SK-N-SH treated with all-trans-retinoic acid at 6 μM for 48 hours (cell line): ENCODE measurements at regions not wholly inside any gene's neighbourhood (a gene's known extent, or its start where the extent isn't known, plus 50 kb on each side); places are given as distances from the start of the nearest gene placed in this dataset.

Source experiments
- ATAC-seq: fragments of 200-7000 bp; cut with Tn5 transposase; 3 replicates; pipeline ENCODE4 v1.9.1; 2020; ENCODE audit warnings: mild to moderate bottlenecking, moderate library complexity
- ARNTL ChIP-seq: fragments of 450-650 bp; formaldehyde crosslinking; IDR thresholded peaks from 2 replicates; pipeline ENCODE4 v1.5.0; 2020; ENCODE audit warnings: low read depth, mild to moderate bottlenecking, moderate library complexity, borderline replicate concordance
- BACH2 ChIP-seq: fragments of 250-450 bp; sonication (Bioruptor Pico); IDR thresholded peaks from 2 replicates; pipeline ENCODE4 v1.9.0; 2021; ENCODE audit warnings: mild to moderate bottlenecking, borderline replicate concordance
- CSDC2 ChIP-seq: fragments of 250-450 bp; sonication (Bioruptor Pico); IDR thresholded peaks from 2 replicates; pipeline ENCODE4 v1.5.0; 2020; ENCODE audit warnings: mild to moderate bottlenecking, moderate library complexity
- ESRRG ChIP-seq: fragments of 250-450 bp; sonication (Bioruptor Pico); IDR thresholded peaks from 2 replicates; pipeline ENCODE4 v1.6.1; 2021; ENCODE audit warnings: mild to moderate bottlenecking
- TCF4 ChIP-seq: fragments of 250-450 bp; sonication (Bioruptor Pico); IDR thresholded peaks from 2 replicates; pipeline ENCODE4 v1.8.0; 2021; ENCODE audit warnings: mild to moderate bottlenecking, moderate library complexity, borderline replicate concordance
- ZC3H10 ChIP-seq: fragments of 250-450 bp; sonication (Bioruptor Pico); IDR thresholded peaks from 2 replicates; pipeline ENCODE4 v1.5.1; 2021; ENCODE audit warnings: mild to moderate bottlenecking, moderate library complexity
- ZFP30 ChIP-seq: fragments of 450-650 bp; formaldehyde crosslinking; IDR thresholded peaks from 2 replicates; pipeline ENCODE4 v1.5.0; 2022; ENCODE audit warnings: mild to moderate bottlenecking, moderate library complexity
- ZNF565 ChIP-seq: fragments of 450-650 bp; formaldehyde crosslinking; conservative IDR thresholded peaks from 2 replicates; pipeline ENCODE4 v1.5.0; 2020; ENCODE audit warnings: low read depth, mild to moderate bottlenecking, moderate library complexity
- ZNF70 ChIP-seq: fragments of 450-650 bp; formaldehyde crosslinking; IDR thresholded peaks from 2 replicates; pipeline ENCODE4 v1.5.0; 2020; ENCODE audit warnings: mild to moderate bottlenecking, moderate library complexity
- ZNF8 ChIP-seq: fragments of 450-650 bp; formaldehyde crosslinking; IDR thresholded peaks from 2 replicates; pipeline ENCODE4 v1.5.0; 2020; ENCODE audit warnings: mild to moderate bottlenecking, moderate library complexity
- TF ChIP-seq, protein P1 (sequence below): fragments of 250-450 bp; sonication (Bioruptor Pico); IDR thresholded peaks from 2 replicates; pipeline ENCODE4 v1.8.0; 2021; ENCODE audit warnings: low read depth, mild to moderate bottlenecking, moderate library complexity, borderline replicate concordance
- TF ChIP-seq, protein P2 (sequence below): fragments of 250-450 bp; sonication (Bioruptor Pico); IDR thresholded peaks from 2 replicates; pipeline ENCODE4 v1.5.1; 2021; ENCODE audit warnings: mild to moderate bottlenecking, moderate library complexity
- TF ChIP-seq, protein P3 (sequence below): fragments of 250-450 bp; sonication (Bioruptor Pico); IDR thresholded peaks from 2 replicates; pipeline ENCODE4 v1.5.1; 2020; ENCODE audit warnings: low read depth, mild to moderate bottlenecking, moderate library complexity
- TF ChIP-seq, protein P4 (sequence below): fragments of 250-450 bp; sonication (Bioruptor Pico); IDR thresholded peaks from 2 replicates; pipeline ENCODE4 v1.8.0; 2020; ENCODE audit warnings: mild to moderate bottlenecking, moderate library complexity, borderline replicate concordance
- TF ChIP-seq, protein P5 (sequence below): fragments of 250-450 bp; sonication (Bioruptor Pico); IDR thresholded peaks from 2 replicates; pipeline ENCODE4 v1.5.0; 2020; ENCODE audit warnings: mild to moderate bottlenecking, moderate library complexity

DNA sequence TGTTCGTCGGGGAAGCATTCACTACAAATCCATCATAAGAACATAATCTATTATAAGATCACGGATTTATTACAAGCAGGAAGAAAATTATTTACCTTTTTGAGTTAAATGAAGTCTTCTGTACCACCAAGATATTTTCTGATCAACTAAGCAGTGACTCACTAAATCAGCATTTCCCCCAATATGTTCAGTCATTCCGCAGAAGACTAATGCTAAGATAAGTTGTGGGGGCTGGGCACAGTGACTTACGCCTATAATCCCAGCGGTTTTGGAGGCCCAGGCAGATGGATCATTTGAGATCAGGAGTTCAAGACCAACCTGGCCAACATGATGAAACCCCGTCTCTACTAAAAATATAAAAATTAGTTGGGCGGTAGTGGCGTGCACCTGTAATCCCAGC lies 144.2 kb upstream of the EGR2 start (continued):
- TF ChIP-seq, protein P1, sequence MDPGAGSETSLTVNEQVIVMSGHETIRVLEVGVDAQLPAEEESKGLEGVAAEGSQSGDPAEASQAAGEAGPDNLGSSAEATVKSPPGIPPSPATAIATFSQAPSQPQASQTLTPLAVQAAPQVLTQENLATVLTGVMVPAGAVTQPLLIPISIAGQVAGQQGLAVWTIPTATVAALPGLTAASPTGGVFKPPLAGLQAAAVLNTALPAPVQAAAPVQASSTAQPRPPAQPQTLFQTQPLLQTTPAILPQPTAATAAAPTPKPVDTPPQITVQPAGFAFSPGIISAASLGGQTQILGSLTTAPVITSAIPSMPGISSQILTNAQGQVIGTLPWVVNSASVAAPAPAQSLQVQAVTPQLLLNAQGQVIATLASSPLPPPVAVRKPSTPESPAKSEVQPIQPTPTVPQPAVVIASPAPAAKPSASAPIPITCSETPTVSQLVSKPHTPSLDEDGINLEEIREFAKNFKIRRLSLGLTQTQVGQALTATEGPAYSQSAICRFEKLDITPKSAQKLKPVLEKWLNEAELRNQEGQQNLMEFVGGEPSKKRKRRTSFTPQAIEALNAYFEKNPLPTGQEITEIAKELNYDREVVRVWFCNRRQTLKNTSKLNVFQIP, result no peak
- no peak for TF ChIP-seq ZNF8
- no peak for TF ChIP-seq CSDC2 (CRISPR knock-in tag)
- no peak for TF ChIP-seq ARNTL (CRISPR knock-in tag)
- TF ChIP-seq, protein P2, sequence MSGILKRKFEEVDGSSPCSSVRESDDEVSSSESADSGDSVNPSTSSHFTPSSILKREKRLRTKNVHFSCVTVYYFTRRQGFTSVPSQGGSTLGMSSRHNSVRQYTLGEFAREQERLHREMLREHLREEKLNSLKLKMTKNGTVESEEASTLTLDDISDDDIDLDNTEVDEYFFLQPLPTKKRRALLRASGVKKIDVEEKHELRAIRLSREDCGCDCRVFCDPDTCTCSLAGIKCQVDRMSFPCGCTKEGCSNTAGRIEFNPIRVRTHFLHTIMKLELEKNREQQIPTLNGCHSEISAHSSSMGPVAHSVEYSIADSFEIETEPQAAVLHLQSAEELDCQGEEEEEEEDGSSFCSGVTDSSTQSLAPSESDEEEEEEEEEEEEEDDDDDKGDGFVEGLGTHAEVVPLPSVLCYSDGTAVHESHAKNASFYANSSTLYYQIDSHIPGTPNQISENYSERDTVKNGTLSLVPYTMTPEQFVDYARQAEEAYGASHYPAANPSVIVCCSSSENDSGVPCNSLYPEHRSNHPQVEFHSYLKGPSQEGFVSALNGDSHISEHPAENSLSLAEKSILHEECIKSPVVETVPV (CRISPR knock-in tag), result no peak
- TF ChIP-seq, protein P3, sequence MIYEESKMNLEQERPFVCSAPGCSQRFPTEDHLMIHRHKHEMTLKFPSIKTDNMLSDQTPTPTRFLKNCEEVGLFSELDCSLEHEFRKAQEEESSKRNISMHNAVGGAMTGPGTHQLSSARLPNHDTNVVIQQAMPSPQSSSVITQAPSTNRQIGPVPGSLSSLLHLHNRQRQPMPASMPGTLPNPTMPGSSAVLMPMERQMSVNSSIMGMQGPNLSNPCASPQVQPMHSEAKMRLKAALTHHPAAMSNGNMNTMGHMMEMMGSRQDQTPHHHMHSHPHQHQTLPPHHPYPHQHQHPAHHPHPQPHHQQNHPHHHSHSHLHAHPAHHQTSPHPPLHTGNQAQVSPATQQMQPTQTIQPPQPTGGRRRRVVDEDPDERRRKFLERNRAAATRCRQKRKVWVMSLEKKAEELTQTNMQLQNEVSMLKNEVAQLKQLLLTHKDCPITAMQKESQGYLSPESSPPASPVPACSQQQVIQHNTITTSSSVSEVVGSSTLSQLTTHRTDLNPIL (CRISPR knock-in tag), result no peak

DNA sequence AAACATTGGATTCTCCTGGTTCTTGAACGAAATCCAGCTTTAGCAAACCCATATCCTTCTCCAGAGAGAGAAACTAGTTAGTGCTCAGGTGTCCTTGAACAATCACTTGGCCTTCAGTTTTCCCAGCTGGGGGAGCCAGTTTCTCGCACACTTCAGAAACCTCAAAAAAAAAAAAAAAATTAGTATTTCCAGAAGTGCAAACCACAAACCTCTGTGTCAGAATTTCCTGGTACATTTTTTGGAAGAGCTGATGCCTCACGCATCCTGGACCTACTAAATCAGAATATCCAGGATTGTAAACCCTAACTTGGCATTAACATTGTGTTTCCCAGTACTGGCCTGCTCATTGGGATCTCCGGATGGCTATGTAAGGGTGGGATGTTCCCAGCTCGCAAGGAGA lies 143.4 kb upstream of the EGR2 start:
- ATAC-seq, result no peak

DNA sequence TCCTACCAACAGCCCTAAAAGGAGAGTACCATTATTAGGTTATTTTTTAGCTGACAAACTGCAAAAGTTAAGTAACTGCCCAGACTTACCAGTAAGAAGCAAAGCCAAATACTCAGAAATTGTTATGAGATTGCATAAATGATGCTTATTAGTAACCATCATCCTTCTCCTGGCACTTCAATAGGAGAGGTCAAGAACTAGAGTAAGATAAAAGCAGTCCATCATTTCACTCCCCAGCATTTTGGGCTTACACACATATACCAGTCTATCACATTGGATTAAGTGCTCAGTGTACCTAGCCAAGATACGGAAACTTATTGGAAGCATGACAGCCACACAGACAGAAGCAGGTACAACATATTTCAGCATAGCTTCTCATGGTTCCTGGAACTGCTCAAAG lies 142.8 kb upstream of the EGR2 start:
- ATAC-seq, result no peak
- TF ChIP-seq ARNTL (CRISPR knock-in tag) (no peak), ZNF8 (no peak), TCF4 (CRISPR knock-in tag) (no peak), ZC3H10 (CRISPR knock-in tag) (no peak), BACH2 (no peak), ZNF70 (CRISPR knock-in tag) (no peak), ZFP30 (no peak)
- TF ChIP-seq, protein P4, sequence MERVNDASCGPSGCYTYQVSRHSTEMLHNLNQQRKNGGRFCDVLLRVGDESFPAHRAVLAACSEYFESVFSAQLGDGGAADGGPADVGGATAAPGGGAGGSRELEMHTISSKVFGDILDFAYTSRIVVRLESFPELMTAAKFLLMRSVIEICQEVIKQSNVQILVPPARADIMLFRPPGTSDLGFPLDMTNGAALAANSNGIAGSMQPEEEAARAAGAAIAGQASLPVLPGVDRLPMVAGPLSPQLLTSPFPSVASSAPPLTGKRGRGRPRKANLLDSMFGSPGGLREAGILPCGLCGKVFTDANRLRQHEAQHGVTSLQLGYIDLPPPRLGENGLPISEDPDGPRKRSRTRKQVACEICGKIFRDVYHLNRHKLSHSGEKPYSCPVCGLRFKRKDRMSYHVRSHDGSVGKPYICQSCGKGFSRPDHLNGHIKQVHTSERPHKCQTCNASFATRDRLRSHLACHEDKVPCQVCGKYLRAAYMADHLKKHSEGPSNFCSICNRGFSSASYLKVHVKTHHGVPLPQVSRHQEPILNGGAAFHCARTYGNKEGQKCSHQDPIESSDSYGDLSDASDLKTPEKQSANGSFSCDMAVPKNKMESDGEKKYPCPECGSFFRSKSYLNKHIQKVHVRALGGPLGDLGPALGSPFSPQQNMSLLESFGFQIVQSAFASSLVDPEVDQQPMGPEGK, result no peak
- TF ChIP-seq, protein P5, sequence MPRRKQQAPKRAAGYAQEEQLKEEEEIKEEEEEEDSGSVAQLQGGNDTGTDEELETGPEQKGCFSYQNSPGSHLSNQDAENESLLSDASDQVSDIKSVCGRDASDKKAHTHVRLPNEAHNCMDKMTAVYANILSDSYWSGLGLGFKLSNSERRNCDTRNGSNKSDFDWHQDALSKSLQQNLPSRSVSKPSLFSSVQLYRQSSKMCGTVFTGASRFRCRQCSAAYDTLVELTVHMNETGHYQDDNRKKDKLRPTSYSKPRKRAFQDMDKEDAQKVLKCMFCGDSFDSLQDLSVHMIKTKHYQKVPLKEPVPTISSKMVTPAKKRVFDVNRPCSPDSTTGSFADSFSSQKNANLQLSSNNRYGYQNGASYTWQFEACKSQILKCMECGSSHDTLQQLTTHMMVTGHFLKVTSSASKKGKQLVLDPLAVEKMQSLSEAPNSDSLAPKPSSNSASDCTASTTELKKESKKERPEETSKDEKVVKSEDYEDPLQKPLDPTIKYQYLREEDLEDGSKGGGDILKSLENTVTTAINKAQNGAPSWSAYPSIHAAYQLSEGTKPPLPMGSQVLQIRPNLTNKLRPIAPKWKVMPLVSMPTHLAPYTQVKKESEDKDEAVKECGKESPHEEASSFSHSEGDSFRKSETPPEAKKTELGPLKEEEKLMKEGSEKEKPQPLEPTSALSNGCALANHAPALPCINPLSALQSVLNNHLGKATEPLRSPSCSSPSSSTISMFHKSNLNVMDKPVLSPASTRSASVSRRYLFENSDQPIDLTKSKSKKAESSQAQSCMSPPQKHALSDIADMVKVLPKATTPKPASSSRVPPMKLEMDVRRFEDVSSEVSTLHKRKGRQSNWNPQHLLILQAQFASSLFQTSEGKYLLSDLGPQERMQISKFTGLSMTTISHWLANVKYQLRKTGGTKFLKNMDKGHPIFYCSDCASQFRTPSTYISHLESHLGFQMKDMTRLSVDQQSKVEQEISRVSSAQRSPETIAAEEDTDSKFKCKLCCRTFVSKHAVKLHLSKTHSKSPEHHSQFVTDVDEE (CRISPR knock-in tag), result no peak

More for the DNA sequence above, 143.4 kb upstream of the EGR2 start:
- TF ChIP-seq, protein P5 (CRISPR knock-in tag), result no peak

DNA sequence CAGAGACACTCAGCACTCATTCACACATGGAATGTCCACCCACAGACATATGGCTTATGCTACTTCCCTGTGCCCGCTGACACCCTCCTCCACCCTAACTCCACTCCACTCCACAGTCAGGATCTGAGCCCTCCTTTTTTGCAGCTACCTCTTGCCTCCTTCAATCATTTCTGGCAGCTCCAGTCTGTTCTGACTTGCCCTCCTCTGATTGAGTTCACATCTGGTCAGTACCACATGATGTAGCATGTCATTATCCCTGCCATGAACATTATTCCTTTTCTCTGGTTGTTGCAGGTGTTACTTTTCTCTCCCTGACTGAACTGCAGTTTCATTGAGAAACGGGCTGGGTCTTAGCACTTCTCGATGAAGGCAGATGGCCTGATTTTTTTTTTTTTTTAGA lies 130.1 kb upstream of the EGR2 start:
- TF ChIP-seq BACH2, result no peak
- TF ChIP-seq ARNTL (CRISPR knock-in tag), result no peak
- no peak for TF ChIP-seq ZNF565 (CRISPR knock-in tag)
- TF ChIP-seq, protein P1, result no peak
- no peak for TF ChIP-seq ESRRG
- ATAC-seq, result no peak
